Urothelium cell line (cell line): ENCODE measurements at regions not wholly inside any gene's neighbourhood (a gene's known extent, or its start where the extent isn't known, plus 50 kb on each side); places are given as distances from the start of the nearest gene placed in this dataset.
"Not testable (repeated sequence)": the region's sequence is repeated elsewhere in the genome, so short reads cannot be mapped to it uniquely, and the experiment has no call there.

Experiments used
- DNase-seq: peaks from one replicate; pipeline ENCODE4 v3.0.0; 2011; ENCODE audit warnings: low spot score, mixed read lengths
- FAIRE-seq: peaks from 2 replicates; lab custom pipeline; 2011; peaks lifted over from hg19 to GRCh38; lab: Jason Lieb, UNC

DNA sequence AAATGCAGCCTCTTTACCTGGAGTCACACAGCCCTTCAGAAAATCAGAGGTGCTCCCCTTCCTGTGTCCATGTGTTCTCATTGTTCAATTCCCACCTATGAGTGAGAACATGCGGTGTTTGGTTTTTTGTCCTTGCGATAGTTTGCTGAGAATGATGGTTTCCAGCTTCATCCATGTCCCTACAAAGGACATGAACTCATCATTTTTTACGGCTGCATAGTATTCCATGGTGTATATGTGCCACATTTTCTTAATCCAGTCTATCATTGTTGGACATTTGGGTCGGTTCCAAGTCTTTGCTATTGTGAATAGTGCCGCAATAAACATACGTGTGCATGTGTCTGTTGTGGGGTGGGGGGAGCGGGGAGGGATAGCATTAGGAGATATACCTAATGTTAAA, 60.3 kb upstream of the CCL1 start:
- FAIRE-seq, DNase-seq: not testable (repeated sequence)

DNA sequence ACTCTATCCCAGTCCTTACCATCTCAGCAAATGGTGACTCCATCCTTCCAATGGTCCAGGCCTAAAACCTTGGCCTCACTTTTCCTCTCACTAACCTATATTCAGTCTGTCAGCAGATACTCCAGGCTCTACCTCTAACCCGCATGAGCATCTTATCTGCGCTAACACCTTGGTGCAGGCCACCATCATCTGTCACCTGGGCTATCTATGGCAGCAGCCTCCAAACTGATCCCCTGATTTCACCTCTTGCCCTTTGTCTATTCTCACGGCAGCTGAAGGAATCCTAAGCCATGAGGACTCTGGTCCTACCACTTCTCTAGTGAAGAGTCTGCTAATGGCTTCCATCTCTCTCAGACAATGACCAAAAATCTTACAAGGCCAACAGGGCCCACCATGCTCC, 57.9 kb upstream of the CCL1 start:
- FAIRE-seq (no peak), DNase-seq (no peak)

DNA sequence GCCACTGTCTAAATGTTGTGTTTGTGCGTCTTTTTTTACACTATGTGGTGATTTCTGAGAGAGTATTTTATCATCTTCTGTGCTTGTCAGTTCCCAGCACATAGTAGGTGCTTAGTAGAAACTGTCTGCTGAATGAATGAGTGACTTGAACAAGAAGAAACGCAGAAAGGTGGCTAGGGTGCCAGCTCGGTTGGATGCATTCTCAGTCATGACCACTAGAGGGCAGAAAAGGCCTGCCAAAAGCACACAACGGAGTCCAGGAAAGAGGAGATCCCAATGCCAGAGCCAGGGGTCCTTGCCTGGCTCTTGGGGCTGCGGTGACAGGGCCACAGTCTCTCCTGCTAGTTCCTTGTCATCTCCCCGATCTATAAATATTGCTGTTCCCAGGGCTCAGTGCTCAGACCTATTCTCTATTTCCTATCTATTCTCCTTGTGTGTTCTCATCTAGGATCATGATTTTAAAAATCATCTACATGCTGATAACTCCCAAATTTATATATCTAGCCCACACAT, 57.3 kb upstream of the CCL1 start:
- peak; percentile 71 for DNase-seq
- no peak for FAIRE-seq

DNA sequence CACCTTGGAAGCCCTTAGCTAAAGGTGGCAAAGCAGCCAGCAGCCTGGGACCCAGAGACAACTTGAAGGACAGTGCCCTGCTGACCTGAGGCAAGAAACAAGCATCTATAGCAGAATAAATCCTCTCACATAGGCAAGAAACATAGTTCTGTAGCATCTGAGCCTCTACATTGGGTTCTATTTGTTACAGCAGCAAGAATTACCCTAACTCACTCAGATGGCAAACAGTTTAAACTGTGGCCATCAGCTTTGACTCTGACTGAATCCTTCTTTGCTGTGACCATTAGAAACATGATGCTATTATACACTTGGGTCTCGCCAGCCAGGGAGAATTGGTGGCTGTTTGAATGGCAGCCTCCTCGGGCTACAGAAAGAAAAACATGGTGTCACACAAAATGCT, 53.1 kb upstream of the CCL1 start:
- no peak for DNase-seq
- FAIRE-seq, result peak; percentile 35

DNA sequence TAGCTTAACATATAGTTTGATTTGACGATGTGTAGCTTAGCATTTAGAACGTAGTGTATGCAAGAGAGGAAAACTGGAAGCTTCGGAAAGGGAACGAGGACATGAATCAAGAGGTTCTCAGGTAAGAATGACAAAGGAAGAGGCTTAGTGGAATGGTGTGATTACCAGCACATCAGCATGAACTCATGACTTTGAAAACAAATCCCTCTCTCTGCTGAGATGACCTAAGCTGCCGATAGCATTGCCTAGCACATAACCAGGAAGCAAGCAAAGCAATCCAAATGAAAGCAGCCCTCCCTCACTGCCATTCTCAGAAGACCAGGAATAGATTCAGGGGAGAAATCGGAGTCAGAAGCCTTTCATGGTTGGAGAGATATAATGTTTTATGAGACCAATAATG, 51.3 kb upstream of the CCL1 start:
- DNase-seq (no peak), FAIRE-seq (no peak)

DNA sequence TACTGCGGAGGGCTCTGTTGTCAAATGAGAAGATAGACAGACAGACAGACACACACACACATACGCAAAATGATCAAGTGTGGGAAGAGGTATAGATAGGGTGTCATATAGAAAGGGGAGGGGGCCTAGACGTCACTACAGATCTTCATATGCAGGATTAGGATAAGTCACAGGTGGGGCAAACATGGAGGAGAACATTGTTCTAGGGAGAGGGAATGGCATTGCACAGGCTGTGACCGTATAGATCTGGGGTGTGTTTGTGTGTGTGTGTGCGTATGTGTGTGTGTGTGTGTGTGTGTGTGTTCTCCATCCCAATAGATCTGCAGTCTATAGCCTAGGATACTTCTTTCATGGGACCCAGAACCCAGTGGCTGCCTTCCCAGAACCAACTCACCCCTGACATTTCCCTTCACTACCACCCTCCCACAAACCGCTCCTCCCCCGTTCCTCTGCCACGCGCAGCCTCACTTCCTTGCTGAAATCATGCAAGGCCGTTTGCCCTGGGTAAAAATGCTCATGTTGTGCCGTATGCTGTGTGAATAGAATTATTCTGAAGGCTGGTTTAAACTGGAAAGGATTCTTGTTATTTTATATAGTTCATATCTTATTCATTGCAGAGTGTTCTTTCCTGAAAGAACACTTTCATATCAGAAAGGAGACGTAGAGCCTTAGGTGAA, 50.5 kb upstream of the CCL1 start:
- no peak for DNase-seq
- no peak for FAIRE-seq

DNA sequence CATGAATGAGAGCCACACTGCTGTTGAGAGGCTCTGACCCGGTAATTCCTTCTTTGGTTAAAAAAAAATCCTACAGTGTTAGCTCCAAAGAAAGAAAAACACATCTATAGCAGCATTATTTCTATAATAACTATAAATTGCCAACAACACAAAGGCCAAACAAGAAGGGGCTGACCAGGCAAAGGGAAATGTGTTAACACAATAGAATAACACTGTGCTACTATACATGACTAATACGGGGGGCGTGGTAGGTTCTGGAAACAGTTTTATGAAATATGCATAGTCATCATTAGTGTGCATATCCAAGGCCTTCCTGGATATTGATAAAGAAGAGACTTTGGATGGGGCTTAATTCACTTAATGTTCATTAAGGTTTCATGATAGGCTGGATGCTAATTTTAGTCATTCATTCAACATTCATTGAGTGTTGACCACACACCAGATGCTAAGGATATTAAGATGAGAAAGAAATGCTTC, 50.0 kb upstream of the CCL1 start:
- DNase-seq (no peak), FAIRE-seq (no peak)
